ENCODE measurements at regions not wholly inside any gene's neighbourhood (a gene's known extent, or its start where the extent isn't known, plus 50 kb on each side); places are given as distances from the start of the nearest gene placed in this dataset.
"Not testable (repeated sequence)": the region's sequence is repeated elsewhere in the genome, so short reads cannot be mapped to it uniquely, and the experiment has no call there.

- TF ChIP-seq, protein P1, sequence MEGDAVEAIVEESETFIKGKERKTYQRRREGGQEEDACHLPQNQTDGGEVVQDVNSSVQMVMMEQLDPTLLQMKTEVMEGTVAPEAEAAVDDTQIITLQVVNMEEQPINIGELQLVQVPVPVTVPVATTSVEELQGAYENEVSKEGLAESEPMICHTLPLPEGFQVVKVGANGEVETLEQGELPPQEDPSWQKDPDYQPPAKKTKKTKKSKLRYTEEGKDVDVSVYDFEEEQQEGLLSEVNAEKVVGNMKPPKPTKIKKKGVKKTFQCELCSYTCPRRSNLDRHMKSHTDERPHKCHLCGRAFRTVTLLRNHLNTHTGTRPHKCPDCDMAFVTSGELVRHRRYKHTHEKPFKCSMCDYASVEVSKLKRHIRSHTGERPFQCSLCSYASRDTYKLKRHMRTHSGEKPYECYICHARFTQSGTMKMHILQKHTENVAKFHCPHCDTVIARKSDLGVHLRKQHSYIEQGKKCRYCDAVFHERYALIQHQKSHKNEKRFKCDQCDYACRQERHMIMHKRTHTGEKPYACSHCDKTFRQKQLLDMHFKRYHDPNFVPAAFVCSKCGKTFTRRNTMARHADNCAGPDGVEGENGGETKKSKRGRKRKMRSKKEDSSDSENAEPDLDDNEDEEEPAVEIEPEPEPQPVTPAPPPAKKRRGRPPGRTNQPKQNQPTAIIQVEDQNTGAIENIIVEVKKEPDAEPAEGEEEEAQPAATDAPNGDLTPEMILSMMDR (IDR thresholded peaks at IDR 0.05; ENCODE audit: poor library complexity, severe bottlenecking): not testable (repeated sequence)
- TF ChIP-seq RAD21 (conservative IDR thresholded peaks at IDR 0.05); POLR2AphosphoS5 (IDR thresholded peaks at IDR 0.05); EZH2 (IDR thresholded peaks at IDR 0.05; ENCODE audit: borderline replicate concordance, insufficient read depth, low read length, poor library complexity, severe bottlenecking); REST (IDR thresholded peaks at IDR 0.05; ENCODE audit: borderline replicate concordance); EP300 (conservative IDR thresholded peaks at IDR 0.05; ENCODE audit: poor library complexity, severe bottlenecking); SMC3 (conservative IDR thresholded peaks at IDR 0.05; ENCODE audit: poor library complexity); TAF1 (IDR thresholded peaks at IDR 0.05; ENCODE audit: low read depth): not testable (repeated sequence)
Measured at GRCh38 chr10:28481346-28481745, 51.6 kb upstream of the WAC start.
